NCI-H1092 (cell line): ENCODE measurements at regions not wholly inside any gene's neighbourhood (a gene's known extent, or its start where the extent isn't known, plus 50 kb on each side); places are given as distances from the start of the nearest gene placed in this dataset.

Source experiments
- DNase-seq: peaks from one replicate; lab custom pipeline; 2025; lab: John Stamatoyannopoulos, UW

DNA sequence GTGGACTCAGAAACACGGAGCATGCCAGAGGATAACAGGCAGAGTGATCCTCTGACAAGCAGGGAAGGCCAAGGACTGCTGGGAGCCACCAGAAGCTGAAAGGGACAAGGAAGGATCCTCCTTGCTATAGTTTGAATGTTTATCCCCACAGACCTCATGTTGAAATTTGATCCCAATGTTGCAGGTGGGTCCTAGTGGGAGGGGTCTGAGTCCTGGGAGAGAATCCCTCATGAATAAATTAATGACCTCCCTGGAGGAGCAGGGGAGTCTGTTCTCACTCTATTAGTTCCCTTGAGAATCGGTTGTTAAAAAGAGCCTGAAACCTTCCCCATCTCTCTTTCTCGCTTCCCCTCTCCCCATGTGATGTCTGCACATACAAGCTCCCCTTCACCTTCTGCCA, 124.4 kb downstream of the FBXO15 start:
- no peak for DNase-seq

DNA sequence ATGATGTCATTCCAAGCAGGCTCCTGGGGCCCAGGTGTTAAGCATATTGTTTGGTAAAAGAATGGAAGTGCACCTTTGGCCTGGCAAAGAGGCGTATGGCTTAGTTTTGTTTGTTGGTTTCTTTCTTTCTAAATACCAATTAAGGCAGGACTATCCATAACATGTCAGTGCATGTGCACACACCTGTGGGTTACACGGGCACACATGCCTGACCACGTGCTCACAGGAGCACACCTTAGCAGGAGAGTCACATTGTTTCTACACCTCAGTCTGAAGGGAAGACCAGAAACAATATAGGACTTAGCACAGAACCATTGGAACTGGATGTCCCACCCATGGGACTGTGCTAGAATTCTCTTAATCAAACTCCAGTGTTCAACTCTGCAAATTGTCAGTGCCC, 127.8 kb downstream of the FBXO15 start:
- DNase-seq: no peak

DNA sequence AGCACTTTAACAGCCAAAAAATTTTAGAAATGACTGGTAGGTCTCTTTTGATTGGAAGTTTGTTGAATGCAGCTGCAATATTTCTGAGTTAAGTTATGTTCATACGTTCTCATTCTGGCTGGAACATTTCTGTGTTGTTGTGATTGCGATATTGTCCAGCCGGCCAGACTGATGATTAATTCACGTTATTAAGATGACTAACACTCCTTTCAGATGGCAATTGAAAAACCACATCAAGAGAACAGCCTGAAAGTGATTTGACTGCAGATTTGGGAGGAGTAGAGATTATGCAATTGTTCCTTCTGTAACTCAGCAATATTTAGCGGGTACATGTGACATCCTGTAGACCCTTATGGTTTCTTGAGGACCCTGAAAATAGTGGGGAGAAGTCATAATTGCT, 133.7 kb downstream of the FBXO15 start:
- no peak for DNase-seq

DNA sequence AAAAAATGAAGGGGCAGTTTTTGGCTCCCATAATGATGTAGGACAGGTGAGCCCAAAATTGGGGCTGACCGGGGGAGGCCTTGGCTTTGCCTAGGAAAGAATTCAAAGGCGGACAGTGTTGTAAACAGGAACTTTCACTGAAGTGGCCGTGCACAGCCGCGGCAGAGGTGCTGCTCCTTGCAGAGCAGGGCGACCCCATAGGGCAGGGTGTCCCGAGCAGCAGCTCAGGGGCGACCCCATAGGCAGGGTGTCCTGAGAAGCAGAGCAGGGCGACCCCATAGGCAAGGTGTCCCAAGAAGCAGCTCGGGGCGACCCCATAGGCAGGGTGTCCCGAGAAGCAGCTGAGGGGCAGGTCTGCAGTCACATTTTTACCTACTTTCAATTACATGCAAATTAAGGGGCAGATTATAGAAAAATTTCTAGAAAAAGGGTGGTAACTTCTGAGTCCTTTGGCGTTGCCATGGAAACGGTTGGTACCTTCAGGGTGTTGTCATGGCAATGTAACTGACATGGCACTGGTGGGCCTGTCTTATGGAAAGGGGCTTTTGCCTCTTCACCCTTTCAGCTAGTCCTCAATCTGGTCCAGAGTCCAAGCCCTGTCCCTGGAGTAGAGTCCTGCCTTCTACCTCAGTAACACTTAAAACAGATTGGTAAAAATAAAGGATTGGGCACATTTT, 134.5 kb downstream of the FBXO15 start:
- no peak for DNase-seq

- no peak for DNase-seq
Observed at GRCh38 chr18:74006143-74006542, 141.5 kb downstream of the FBXO15 start.

GRCh38 chr18:74005320-74006109, 142.1 kb downstream of the FBXO15 start:
- DNase-seq: no peak

DNA sequence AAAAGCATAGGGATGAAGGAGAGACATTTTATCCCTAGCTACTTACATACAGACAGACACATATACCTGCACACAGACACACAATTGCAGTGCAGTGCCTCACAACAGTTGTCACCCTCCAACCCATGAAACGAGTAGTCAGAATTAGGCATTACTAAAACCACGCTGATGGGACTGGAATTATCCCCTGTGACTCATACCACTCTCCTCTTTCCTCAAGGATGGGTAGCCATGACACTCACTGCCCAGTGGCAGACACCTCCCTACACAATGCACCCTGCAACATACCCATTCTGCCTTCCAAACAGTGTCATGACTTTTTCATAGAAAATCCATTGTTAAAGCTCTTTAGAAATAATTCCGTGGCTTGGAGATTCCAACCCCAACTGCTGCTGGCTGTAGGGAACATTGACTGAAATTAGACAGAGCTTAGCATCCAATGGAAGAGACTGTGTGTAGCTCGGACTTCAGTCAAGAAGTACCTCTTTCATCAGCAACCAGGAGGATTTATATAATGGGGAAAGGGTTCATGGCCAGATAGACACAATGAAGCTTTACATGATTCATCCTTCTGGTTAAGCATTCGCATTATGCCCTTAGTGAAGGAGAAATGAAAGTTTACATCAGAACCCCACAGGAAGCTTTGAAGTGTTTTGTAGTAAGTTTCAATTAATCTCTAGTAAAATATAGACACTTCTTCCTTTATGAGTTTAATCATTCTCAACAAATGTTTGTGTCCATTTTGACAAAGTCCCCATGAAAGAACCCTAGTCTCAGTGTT, 155.2 kb downstream of the FBXO15 start:
- no peak for DNase-seq

DNA sequence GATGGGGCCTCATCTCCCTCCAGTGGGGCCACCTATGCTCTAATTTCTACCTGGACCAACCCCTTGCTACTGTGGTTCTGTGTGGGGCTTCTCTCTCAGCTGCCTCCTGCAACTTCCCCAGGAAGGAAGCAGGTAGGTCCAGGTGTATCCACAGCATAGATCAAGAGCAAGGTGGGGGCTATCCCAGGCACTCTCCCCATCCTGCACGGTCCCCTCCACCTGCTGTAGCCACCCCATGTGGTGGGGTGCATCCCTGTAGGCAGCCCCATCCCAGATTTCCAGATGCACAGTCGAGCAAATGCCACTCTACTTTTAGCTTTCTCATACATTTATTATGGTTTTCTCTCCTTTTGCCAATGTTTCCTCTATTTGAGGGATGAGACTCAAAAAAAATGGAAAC, 156.1 kb downstream of the FBXO15 start:
- DNase-seq: no peak

DNA sequence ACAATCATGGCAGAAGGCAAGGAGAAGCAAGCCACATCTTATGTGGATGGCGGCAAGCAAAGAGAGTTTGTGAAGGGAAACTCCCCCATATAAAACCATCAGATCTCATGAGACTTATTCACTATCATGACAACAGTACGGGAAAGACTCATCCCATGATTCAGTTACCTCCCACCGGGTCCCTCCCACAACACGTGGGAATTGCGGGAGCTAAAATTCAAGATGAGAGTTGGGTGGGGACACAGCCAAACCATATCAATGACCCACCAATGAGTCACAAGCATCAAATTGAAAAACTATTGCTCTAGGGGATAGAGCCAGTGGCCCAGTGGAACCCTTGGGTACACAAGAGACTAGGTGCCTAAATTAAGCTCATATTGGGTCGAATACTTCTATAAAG, 157.4 kb downstream of the FBXO15 start:
- no peak for DNase-seq

DNA sequence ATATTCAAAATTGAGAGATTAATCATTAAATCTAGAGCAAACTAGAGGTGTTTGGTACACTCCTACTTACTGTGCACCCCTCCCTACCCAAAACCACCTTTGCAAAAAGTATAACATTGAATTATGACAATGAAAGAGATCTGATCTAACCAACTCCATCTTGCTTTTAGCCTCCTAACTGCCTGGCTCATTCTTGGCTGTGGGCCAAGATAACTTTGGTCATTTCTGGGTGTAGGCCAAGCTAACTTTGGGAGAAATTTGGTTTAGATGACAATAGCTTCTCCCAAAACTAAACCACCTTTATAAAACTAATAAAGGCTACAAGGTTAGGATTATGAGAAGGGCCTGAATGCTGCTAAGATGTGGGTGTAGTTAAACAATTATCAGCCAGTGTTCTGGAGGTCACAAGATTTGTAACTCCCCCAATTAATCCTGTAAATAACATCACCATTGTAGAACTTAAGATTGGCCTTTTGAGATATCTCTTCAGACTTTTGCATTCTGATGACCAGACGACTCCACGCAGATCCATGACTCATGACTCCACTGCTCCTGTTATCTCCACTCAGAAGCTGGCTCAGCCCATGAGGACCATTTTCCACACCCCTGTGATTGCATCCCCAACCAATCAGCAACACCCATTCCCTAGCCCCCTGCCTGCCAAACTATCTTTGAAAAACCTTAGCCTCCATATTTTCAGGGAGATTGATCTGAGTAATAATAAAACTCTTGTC, 160.2 kb downstream of the FBXO15 start:
- no peak for DNase-seq

DNA sequence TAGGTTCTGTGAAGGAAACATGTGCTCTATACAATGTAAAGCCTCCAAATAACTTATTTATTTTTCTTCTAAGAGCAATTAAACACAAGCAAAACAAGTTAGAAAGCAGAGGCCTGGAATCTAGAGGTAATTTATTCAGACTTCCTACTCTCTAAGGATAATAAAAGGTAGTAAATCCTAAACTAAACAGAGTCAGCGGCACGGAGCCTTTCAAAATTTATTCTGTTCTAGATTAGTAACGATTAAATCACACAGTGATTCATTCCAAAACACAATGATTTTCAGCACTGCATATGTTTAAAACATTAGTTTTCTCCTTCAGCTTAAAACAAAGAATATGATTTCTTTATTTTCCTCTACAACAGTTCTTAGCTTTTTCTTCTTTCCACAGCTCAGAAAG, 160.9 kb downstream of the FBXO15 start:
- no peak for DNase-seq

- no peak for DNase-seq
Observed at GRCh38 chr18:73985855-73986625, 161.6 kb downstream of the FBXO15 start.

GRCh38 chr18:73983970-73984369, 163.7 kb downstream of the FBXO15 start:
- no peak for DNase-seq

- no peak for DNase-seq
Observed at GRCh38 chr18:73983496-73983895, 164.1 kb downstream of the FBXO15 start.

DNA sequence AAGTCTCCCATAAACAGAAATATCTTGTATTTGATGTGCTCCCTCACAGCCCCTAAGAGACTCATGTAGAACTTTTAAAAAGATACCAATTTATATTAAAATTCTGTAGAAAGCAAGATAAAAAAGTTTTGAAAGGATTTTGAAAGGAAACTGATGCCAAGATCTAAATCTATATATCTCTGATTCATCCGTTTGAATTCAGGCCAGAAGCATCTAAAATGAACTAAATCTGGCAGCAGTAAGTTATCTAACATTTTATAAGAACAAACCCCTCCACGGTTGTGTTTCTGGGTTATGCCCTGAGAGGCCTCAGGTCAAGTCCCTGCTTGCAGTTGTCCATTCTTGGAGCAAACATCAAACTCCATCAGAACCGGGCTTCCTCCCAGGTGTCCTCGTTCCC, 165.8 kb downstream of the FBXO15 start:
- no peak for DNase-seq

GRCh38 chr18:73980289-73980979, 167.2 kb downstream of the FBXO15 start:
- no peak for DNase-seq

- DNase-seq: no peak
Observed at GRCh38 chr18:73979742-73980141, 167.9 kb downstream of the FBXO15 start.

DNA sequence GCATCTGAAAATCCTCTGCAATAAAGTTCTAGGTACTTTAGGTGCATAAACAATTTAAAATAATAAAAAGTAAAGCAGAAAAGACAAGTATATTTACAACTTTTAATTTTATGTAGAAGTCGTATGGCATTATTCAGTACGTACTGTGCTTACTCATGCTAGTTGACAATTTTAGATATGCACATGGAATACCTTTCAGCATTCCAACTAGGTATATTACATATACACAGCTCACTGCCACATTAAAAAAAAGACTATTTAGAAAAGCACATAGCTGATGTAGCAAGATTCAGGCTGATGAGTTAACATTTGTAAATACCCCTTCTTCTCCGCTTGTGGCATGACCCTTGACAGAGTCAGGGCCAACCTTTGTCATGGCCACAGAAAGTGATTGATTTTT, 171.2 kb downstream of the FBXO15 start:
- DNase-seq: no peak

DNA sequence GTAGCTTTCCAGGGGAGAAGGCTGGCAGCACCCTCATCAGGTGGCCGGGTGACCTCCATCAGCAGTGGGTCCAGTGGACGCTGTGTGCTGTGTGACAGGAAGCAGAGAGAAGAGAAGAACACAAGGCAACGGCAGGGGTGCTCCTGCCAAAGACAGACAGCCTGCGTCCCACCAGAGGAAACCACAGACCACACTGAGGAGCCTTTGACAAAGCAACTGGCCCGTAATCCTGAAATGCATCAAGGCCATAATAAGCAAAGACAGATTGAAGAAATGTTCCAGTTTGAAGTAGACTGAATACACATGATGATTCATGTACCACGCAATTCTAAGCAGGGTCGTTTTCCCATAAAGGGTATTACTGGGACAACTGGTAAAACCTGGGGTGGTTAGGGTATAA, 172.4 kb downstream of the FBXO15 start:
- no peak for DNase-seq

- DNase-seq: no peak
Observed at GRCh38 chr18:73973972-73974371, 173.7 kb downstream of the FBXO15 start.

DNA sequence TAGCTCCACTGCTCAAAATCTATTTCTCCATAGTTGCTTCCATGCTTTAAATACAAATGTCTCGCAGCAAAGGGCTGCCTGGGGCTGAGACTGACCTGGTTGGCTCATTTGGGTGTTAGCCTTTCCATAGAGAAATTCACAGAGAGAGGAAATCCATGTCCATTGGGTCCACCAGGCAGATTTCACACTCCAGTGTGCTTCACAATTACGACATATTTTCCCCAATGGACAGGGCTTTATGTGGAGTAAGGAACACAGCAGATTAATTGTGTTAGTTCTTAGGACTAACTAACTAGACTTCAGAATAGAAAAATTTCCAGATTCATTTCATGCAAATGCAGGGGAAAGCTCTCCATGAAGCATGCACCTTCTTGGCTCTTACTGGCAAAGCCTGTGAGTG, 180.7 kb downstream of the FBXO15 start:
- DNase-seq: no peak
